GM12878 (cell line): ENCODE measurements at regions not wholly inside any gene's neighbourhood (a gene's known extent, or its start where the extent isn't known, plus 50 kb on each side); places are given as distances from the start of the nearest gene placed in this dataset.

Experiments
- ATAC-seq: fragments of 200-7000 bp; cut with Tn5 transposase; 3 replicates; pipeline ENCODE4 v1.9.1; 2020; ENCODE audit warnings: mild to moderate bottlenecking, moderate library complexity
- BruUV-seq: library from RNA; stranded (reverse); fragments of 400-500 nt; replicated peaks from 2 replicates; lab custom pipeline; 2021; lab: Mats Ljungman, UMichigan
- CTCF ChIA-PET: fragments of 300-600 bp; sonication (Branson Sonifier 250); formaldehyde crosslinking; extraction: SDS; loops from one replicate; lab custom pipeline; 2021; ENCODE audit warnings: inconsistent platforms; lab: Yijun Ruan, JAX
- POLR2A ChIA-PET: fragments of 350-600 bp; formaldehyde crosslinking; extraction: SDS; loops from one replicate; lab custom pipeline; 2021; ENCODE audit warnings: inconsistent platforms; lab: Charles Lee
- RAD21 ChIA-PET: fragments of 300-600 bp; sonication (Branson Sonifier 250); formaldehyde crosslinking; loops from one replicate; lab custom pipeline; 2023; ENCODE audit warnings: antibody characterized with exemption; ENCODE audit not compliant: unreplicated experiment; lab: Charles Lee
- SMC1A ChIA-PET: fragments of 300-600 bp; sonication (Branson Sonifier 250); formaldehyde crosslinking; loops from one replicate; lab custom pipeline; 2023; ENCODE audit not compliant: unreplicated experiment, uncharacterized antibody; lab: Charles Lee
- DNase-seq: peaks from one replicate; pipeline ENCODE4 v3.0.0-alpha.2; 2011; ENCODE audit warnings: low read depth, low spot score
- FAIRE-seq: peaks from 3 replicates; lab custom pipeline; 2011; peaks lifted over from hg19 to GRCh38; lab: Jason Lieb, UNC
- H2AFZ ChIP-seq: 2 replicates; pipeline ENCODE4 v1.6.0; 2011; ENCODE audit warnings: low read depth, low read length, control low read depth; ENCODE audit not compliant: control insufficient read depth
- H3K27ac ChIP-seq: 2 replicates; pipeline ENCODE4 v1.5.1; 2011; ENCODE audit warnings: control low read depth; ENCODE audit not compliant: control insufficient read depth, insufficient read depth
- H3K27me3 ChIP-seq, 2 experiments: replicated peaks in 1 of 2; 2 replicates each; pipeline versions ENCODE4 v1.6.0 to v1.6.1; 2011; ENCODE audit warnings: low read length in 1 of 2; ENCODE audit not compliant: control insufficient read depth in 2 of 2, insufficient read depth in 2 of 2
- H3K36me3 ChIP-seq, 2 experiments: 2 replicates each; pipeline ENCODE4 v1.5.1; 2011; ENCODE audit warnings: low read length in 1 of 2; ENCODE audit not compliant: control insufficient read depth in 2 of 2, insufficient read depth in 2 of 2
- H3K4me1 ChIP-seq: 2 replicates; pipeline ENCODE4 v1.6.1; 2011; ENCODE audit warnings: mild to moderate bottlenecking, low read length, moderate library complexity, mixed read lengths; ENCODE audit not compliant: control insufficient read depth, insufficient read depth
- H3K4me2 ChIP-seq: 2 replicates; pipeline ENCODE4 v1.6.0; 2011; ENCODE audit warnings: control low read depth; ENCODE audit not compliant: control insufficient read depth, insufficient read depth
- H3K4me3 ChIP-seq: fragments of 200-600 bp; sonication (generic); 2 replicates; pipeline ENCODE4 v1.5.1; 2016
- H3K79me2 ChIP-seq: 2 replicates; pipeline ENCODE4 v1.6.0; 2011; ENCODE audit warnings: low read length; ENCODE audit not compliant: control insufficient read depth, insufficient read depth
- H3K9ac ChIP-seq: 2 replicates; pipeline ENCODE4 v1.8.0; 2011; ENCODE audit warnings: low read length, control low read depth, mixed read lengths; ENCODE audit not compliant: control insufficient read depth, insufficient read depth
- H3K9me3 ChIP-seq: replicated peaks from 3 replicates; pipeline ENCODE4 v1.5.1; 2011; ENCODE audit warnings: mild to moderate bottlenecking, low read length; ENCODE audit not compliant: control insufficient read depth, insufficient read depth
- H4K20me1 ChIP-seq: 2 replicates; pipeline ENCODE4 v1.6.0; 2011; ENCODE audit not compliant: control insufficient read depth, insufficient read depth
- BACH1 ChIP-seq: fragments of 450-650 bp; IDR thresholded peaks from 2 replicates; pipeline ENCODE4 v1.6.1; 2017; ENCODE audit warnings: mild to moderate bottlenecking, borderline replicate concordance
- DPF2 ChIP-seq: fragments of 450-650 bp; IDR thresholded peaks from 2 replicates; pipeline ENCODE4 v1.6.1; 2017; ENCODE audit warnings: mild to moderate bottlenecking
- E4F1 ChIP-seq: fragments of 450-650 bp; IDR thresholded peaks from 2 replicates; pipeline ENCODE4 v1.6.1; 2018; ENCODE audit warnings: borderline replicate concordance, mild to moderate bottlenecking; ENCODE audit not compliant: partially characterized antibody
- ESRRA ChIP-seq: IDR thresholded peaks from 2 replicates; pipeline ENCODE4 v1.6.1; 2012; ENCODE audit warnings: mild to moderate bottlenecking, low read length, improper control_type of control experiment
- ETV6 ChIP-seq, 2 experiments: fragments of 450-650 bp in 1 of 2; IDR thresholded peaks in 1 of 2; conservative IDR thresholded peaks in 1 of 2; 2 replicates each; pipeline ENCODE4 v1.6.1; 2014; ENCODE audit warnings: antibody characterized with exemption in 1 of 2, borderline replicate concordance in 1 of 2, low read depth in 1 of 2, mild to moderate bottlenecking in 1 of 2, moderate library complexity in 1 of 2
- EZH2 ChIP-seq: IDR thresholded peaks from 2 replicates; pipeline ENCODE4 v1.6.1; 2012; ENCODE audit warnings: low read depth, mild to moderate bottlenecking, control low read depth, inconsistent platforms, low read length, borderline replicate concordance; ENCODE audit not compliant: control insufficient read depth
- GATAD2B ChIP-seq: fragments of 450-650 bp; conservative IDR thresholded peaks from 2 replicates; pipeline ENCODE4 v1.6.1; 2017; ENCODE audit warnings: low read depth, mild to moderate bottlenecking, moderate library complexity
- KLF5 ChIP-seq: fragments of 450-650 bp; IDR thresholded peaks from 2 replicates; pipeline ENCODE4 v1.6.1; 2014; ENCODE audit warnings: mild to moderate bottlenecking; ENCODE audit not compliant: partially characterized antibody
- MYB ChIP-seq: fragments of 150-350 bp; IDR thresholded peaks from 2 replicates; pipeline ENCODE4 v1.6.1; 2014; ENCODE audit warnings: mild to moderate bottlenecking, low read depth, low read length, borderline replicate concordance
- NFYB ChIP-seq: IDR thresholded peaks from 2 replicates; pipeline ENCODE4 v1.6.1; 2011; ENCODE audit warnings: low read depth, mild to moderate bottlenecking, low read length, improper control_type of control experiment, moderate library complexity; ENCODE audit not compliant: insufficient read depth
- ZNF687 ChIP-seq: fragments of 450-650 bp; IDR thresholded peaks from 2 replicates; pipeline ENCODE4 v1.6.1; 2017; ENCODE audit warnings: mild to moderate bottlenecking, moderate library complexity
- in situ Hi-C: fragments of 300-500 bp; cut with MboI; formaldehyde crosslinking; loops from 9 replicates; pipeline ENCODE4 v1.14.3; 2018; ENCODE audit warnings: mixed read lengths
- intact Hi-C: fragments of 100-400 bp; cut with micrococcal nuclease; formaldehyde crosslinking; loops from one replicate; pipeline ENCODE4 v1.14.2; 2022; ENCODE audit not compliant: unreplicated experiment
- TF ChIP-seq, protein P1 (sequence below): fragments of 450-650 bp; IDR thresholded peaks from 2 replicates; pipeline ENCODE4 v1.6.1; 2017; ENCODE audit warnings: antibody characterized with exemption, mild to moderate bottlenecking, moderate library complexity

DNA sequence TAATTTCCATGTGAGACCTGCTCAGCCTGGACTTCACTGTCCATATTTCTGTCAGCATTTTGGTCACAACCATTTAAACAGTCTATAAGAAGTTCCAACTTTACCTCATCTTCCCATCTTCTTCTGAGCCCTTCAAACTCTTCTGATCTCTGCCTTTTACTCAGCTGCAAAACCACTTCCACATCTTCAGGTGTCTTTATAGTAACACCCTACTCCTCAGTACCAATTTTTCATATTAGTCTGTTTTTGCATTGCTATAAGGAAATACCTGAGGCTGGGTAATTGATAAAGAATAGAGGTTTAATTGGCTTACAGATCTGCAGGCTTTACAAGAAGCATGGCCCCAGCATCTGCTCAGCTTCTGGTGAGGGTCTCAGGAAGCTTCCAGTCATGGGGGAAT is 1648.9 kb upstream of the SLC10A2 start:
- ChIA-PET POLR2A (no interaction called here), RAD21 (no interaction called here), CTCF (no interaction called here), SMC1A (no interaction called here)
- Histone ChIP-seq H3K9ac (no peak overlapping the region), H3K4me1 (no peaks in the 10 kb centered on the region), H3K36me3 (no peaks in the 10 kb centered on the region), H3K4me2 (no peak overlapping the region), H4K20me1 (no peaks in the 10 kb centered on the region), H3K27ac (no peak overlapping the region), H3K79me2 (no peaks in the 10 kb centered on the region), H3K4me3 (no peak overlapping the region), H2AFZ (no peak overlapping the region), H3K9me3 (no peaks in the 10 kb centered on the region), H3K27me3 (no peaks in the 10 kb centered on the region)
- intact Hi-C loops, result no loop called here
- FAIRE-seq, result no peak
- no peak for ATAC-seq
- no peak for DNase-seq
- BruUV-seq, result no TSS peak
- in situ Hi-C loops, result no loop called here
- TF ChIP-seq E4F1, result no peak
- TF ChIP-seq KLF5, result no peak
- no peak for TF ChIP-seq ETV6 (conservative IDR thresholded peaks at IDR 0.05 in 1 of 2, IDR thresholded peaks at IDR 0.05 in 1 of 2; ENCODE audit: borderline replicate concordance in 1 of 2, low read depth in 1 of 2)
- TF ChIP-seq ZNF687, result no peak
- no peak for TF ChIP-seq BACH1
- TF ChIP-seq NFYB, result no peak
- no peak for TF ChIP-seq MYB
- TF ChIP-seq, protein P1, sequence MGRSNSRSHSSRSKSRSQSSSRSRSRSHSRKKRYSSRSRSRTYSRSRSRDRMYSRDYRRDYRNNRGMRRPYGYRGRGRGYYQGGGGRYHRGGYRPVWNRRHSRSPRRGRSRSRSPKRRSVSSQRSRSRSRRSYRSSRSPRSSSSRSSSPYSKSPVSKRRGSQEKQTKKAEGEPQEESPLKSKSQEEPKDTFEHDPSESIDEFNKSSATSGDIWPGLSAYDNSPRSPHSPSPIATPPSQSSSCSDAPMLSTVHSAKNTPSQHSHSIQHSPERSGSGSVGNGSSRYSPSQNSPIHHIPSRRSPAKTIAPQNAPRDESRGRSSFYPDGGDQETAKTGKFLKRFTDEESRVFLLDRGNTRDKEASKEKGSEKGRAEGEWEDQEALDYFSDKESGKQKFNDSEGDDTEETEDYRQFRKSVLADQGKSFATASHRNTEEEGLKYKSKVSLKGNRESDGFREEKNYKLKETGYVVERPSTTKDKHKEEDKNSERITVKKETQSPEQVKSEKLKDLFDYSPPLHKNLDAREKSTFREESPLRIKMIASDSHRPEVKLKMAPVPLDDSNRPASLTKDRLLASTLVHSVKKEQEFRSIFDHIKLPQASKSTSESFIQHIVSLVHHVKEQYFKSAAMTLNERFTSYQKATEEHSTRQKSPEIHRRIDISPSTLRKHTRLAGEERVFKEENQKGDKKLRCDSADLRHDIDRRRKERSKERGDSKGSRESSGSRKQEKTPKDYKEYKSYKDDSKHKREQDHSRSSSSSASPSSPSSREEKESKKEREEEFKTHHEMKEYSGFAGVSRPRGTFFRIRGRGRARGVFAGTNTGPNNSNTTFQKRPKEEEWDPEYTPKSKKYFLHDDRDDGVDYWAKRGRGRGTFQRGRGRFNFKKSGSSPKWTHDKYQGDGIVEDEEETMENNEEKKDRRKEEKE, result no peak
- TF ChIP-seq ESRRA, result no peak
- no peak for TF ChIP-seq DPF2
- no peak for TF ChIP-seq GATAD2B
- TF ChIP-seq EZH2, result no peak
